HEK293T (cell line): ENCODE measurements at regions not wholly inside any gene's neighbourhood (a gene's known extent, or its start where the extent isn't known, plus 50 kb on each side); places are given as distances from the start of the nearest gene placed in this dataset.
"Not testable (repeated sequence)": the region's sequence is repeated elsewhere in the genome, so short reads cannot be mapped to it uniquely, and the experiment has no call there.

ENCODE experiments used
- ARNT ChIP-seq: fragments of 450-650 bp; IDR thresholded peaks from 2 replicates; pipeline ENCODE4 v1.6.1; 2017; ENCODE audit warnings: mild to moderate bottlenecking
- BHLHE40 ChIP-seq: fragments of 450-650 bp; IDR thresholded peaks from 2 replicates; pipeline ENCODE4 v1.6.1; 2016; ENCODE audit warnings: mild to moderate bottlenecking, moderate library complexity, borderline replicate concordance
- CTBP1 ChIP-seq: fragments of 450-650 bp; IDR thresholded peaks from 2 replicates; pipeline ENCODE4 v1.6.1; 2016; ENCODE audit warnings: borderline replicate concordance
- ELF4 ChIP-seq: fragments of 450-650 bp; IDR thresholded peaks from 2 replicates; pipeline ENCODE4 v1.6.1; 2017; ENCODE audit warnings: antibody characterized with exemption
- FOXK2 ChIP-seq: fragments of 450-650 bp; IDR thresholded peaks from 2 replicates; pipeline ENCODE4 v1.6.1; 2016; ENCODE audit warnings: mild to moderate bottlenecking
- FOXM1 ChIP-seq: fragments of 450-650 bp; IDR thresholded peaks from 2 replicates; pipeline ENCODE4 v1.6.1; 2017; ENCODE audit warnings: mild to moderate bottlenecking, borderline replicate concordance
- L3MBTL2 ChIP-seq: fragments of 450-650 bp; conservative IDR thresholded peaks from 2 replicates; pipeline ENCODE4 v1.6.1; 2016; ENCODE audit warnings: mild to moderate bottlenecking
- LEF1 ChIP-seq: fragments of 450-650 bp; IDR thresholded peaks from 2 replicates; pipeline ENCODE4 v1.6.1; 2017; ENCODE audit warnings: mild to moderate bottlenecking, borderline replicate concordance
- NFRKB ChIP-seq: fragments of 450-650 bp; IDR thresholded peaks from 2 replicates; pipeline ENCODE4 v1.6.1; 2016; ENCODE audit warnings: mild to moderate bottlenecking, moderate library complexity
- SP1 ChIP-seq: fragments of 450-650 bp; IDR thresholded peaks from 2 replicates; pipeline ENCODE4 v1.6.1; 2017
- SUZ12 ChIP-seq: fragments of 450-650 bp; IDR thresholded peaks from 2 replicates; pipeline ENCODE4 v1.6.1; 2016; ENCODE audit warnings: mild to moderate bottlenecking
- ZNF384 ChIP-seq: fragments of 450-650 bp; IDR thresholded peaks from 2 replicates; pipeline ENCODE4 v1.6.1; 2016

GRCh38 chr9:67111733-67112132, 119.4 kb upstream of the SPATA31A3 start:
- not testable (repeated sequence) for TF ChIP-seq SP1, BHLHE40, SUZ12, LEF1, ZNF384, FOXK2, ARNT, CTBP1, FOXM1, NFRKB, L3MBTL2, ELF4
